ENCODE measurements at regions not wholly inside any gene's neighbourhood (a gene's known extent, or its start where the extent isn't known, plus 50 kb on each side); places are given as distances from the start of the nearest gene placed in this dataset.

- no peak overlapping the region for H3K4me2 ChIP-seq (ENCODE audit: low read depth, low read length)
Measured at GRCh38 chr10:85177767-85178166, 849.4 kb downstream of the CCSER2 start.

More at GRCh38 chr10:85177767-85178166, 849.4 kb downstream of the CCSER2 start:
- Histone ChIP-seq H3K27ac (ENCODE audit: insufficient read depth, low read length) (no peak overlapping the region), H2BK20ac (ENCODE audit: low read depth, low read length) (no peak overlapping the region), H3K14ac (replicated peaks; ENCODE audit: low read depth, low read length) (no peak overlapping the region), H4K8ac (ENCODE audit: low read depth in 2 of 2, low read length in 2 of 2) (no peak overlapping the region), H3K4me3 (ENCODE audit: insufficient read depth, low read depth, low read length) (no peak overlapping the region), H3K56ac (ENCODE audit: extremely low read depth, insufficient read depth, low read length) (no peak overlapping the region), H3K18ac (ENCODE audit: low read depth, low read length) (no peak overlapping the region), H3K23ac (ENCODE audit: low read depth, low read length) (no peak overlapping the region), H3K9ac (ENCODE audit: low read depth, low read length) (no peak overlapping the region), H3K36me3 (ENCODE audit: control insufficient read depth, insufficient read depth, low read length) (no peaks in the 10 kb centered on the region), H3K4me1 (ENCODE audit: control insufficient read depth, insufficient read depth, low read length) (no peaks in the 10 kb centered on the region), H4K5ac (ENCODE audit: low read depth, low read length) (no peak overlapping the region), H3K4ac (ENCODE audit: low read depth, low read length) (no peak overlapping the region), H2BK15ac (ENCODE audit: low read depth, low read length) (no peak overlapping the region), H2BK120ac (ENCODE audit: low read depth, low read length) (no peak overlapping the region), H2AK5ac (ENCODE audit: low read depth, low read length) (no peak overlapping the region), H3K9me3 (ENCODE audit: control insufficient read depth, insufficient read depth, low read length) (peaks cover 12% of the 10 kb centered on the region), H2AK9ac (replicated peaks; ENCODE audit: low read depth, low read length, poor library complexity) (no peak overlapping the region), H4K20me1 (ENCODE audit: insufficient read depth, low read length) (no peaks in the 10 kb centered on the region), H2AFZ (replicated peaks; ENCODE audit: low read length, poor library complexity) (no peak overlapping the region), H2BK5ac (ENCODE audit: low read depth, low read length, poor library complexity, severe bottlenecking) (no peak overlapping the region), H3K9me1 (ENCODE audit: insufficient read depth, low read length) (no peaks in the 10 kb centered on the region), H3K79me1 (ENCODE audit: low read depth in 1 of 2, low read length in 2 of 2) (no peaks in the 10 kb centered on the region), H3K27me3 (ENCODE audit: control insufficient read depth, insufficient read depth, low read length) (no peaks in the 10 kb centered on the region), H4K91ac (ENCODE audit: insufficient read depth, low read depth, low read length) (no peak overlapping the region)
- no peak for DNase-seq
- ChIA-PET POLR2A (ENCODE audit: unreplicated experiment) (no interaction called here), CTCF (no interaction called here)
- intact Hi-C loops (cut with micrococcal nuclease) = no loop called here
- no CpG with 5 or more reads among the region's 2 CpGs for WGBS, 2 experiments (ENCODE audit: extremely low coverage in 2 of 2, insufficient read length in 1 of 2)
- in situ Hi-C loops (cut with MboI; ENCODE audit: low sequenced_read_pairs) = no loop called here
- BruUV-seq (replicated peaks) = no TSS peak
- ATAC-seq (ENCODE audit: low read depth) = no peak
- dilution Hi-C loops (cut with HindIII; ENCODE audit: low sequenced_read_pairs, unreplicated experiment) = no loop called here
- TF ChIP-seq CTCF (conservative IDR thresholded peaks at IDR 0.05; ENCODE audit: low read depth, low read length) (no peak), CHD1 (IDR thresholded peaks at IDR 0.05; ENCODE audit: low read depth, low read length) (no peak), RFX5 (IDR thresholded peaks at IDR 0.05; ENCODE audit: low read depth, low read length) (no peak), SMC3 (IDR thresholded peaks at IDR 0.05; ENCODE audit: low read depth, low read length) (no peak), MAFK (IDR thresholded peaks at IDR 0.05; ENCODE audit: low read depth, low read length) (no peak), CEBPB (IDR thresholded peaks at IDR 0.05; ENCODE audit: low read depth, low read length) (no peak), MXI1 (IDR thresholded peaks at IDR 0.05; ENCODE audit: borderline replicate concordance, low read depth, low read length) (no peak), RAD21 (IDR thresholded peaks at IDR 0.05; ENCODE audit: low read length) (no peak), FOS (IDR thresholded peaks at IDR 0.05; ENCODE audit: low read depth, low read length) (no peak), USF2 (IDR thresholded peaks at IDR 0.05; ENCODE audit: low read depth, low read length) (no peak)
